ENCODE measurements at regions not wholly inside any gene's neighbourhood (a gene's known extent, or its start where the extent isn't known, plus 50 kb on each side); places are given as distances from the start of the nearest gene placed in this dataset.

DNA sequence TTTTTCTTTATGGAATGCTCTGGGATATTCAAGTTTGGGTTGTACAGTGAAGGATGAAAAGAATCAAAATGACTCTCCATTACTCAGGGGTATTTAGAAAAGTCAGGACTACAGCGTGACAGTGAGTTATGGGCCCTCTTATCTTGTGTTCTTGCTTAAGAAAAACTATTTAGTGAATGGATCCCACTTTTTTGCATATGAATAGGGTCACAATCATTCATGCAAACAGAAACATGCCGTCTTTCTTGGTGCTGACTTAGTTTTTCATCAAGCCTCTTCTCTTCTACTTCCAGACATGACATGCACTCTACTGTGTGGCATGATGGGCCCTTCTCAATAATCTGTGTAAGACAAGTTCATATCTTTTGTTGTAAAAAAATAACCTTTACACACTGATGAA lies 488.4 kb upstream of the MMS22L start:
- H3K4me1 ChIP-seq (ENCODE audit: control insufficient read depth in 1 of 2, insufficient read depth in 2 of 2, low read depth in 1 of 2, low read length in 1 of 2): no peaks in the 10 kb centered on the region; a peak in 1 of 4 replicates
- no peak for DNase-seq

DNA sequence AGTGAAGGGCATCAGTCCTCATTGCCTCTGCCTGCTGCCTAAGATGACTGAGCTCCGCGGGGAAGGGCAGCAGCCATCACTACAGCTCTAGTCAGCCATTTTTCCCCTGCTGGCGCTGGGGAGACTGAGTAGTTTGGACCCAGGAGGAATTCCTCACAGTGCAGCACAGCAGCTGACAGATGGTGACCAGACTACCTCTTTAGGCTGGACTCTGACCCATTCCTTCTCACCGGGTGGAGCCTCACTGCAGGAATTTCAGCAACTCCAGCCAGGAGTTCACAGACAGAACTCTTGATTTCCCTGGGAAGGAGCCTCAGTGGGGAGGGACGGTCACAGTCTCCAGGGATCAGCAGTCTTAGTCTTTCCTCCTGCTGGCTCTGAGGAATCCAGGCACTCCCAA lies 492.0 kb upstream of the MMS22L start:
- Histone ChIP-seq H3K36me3 (replicated peaks in 1 of 2; ENCODE audit: control insufficient read depth in 1 of 2, insufficient read depth in 2 of 2, low read length in 1 of 2) (no peaks in the 10 kb centered on the region), H3F3A (replicated peaks; ENCODE audit: insufficient read depth) (no peaks in the 10 kb centered on the region), H3K4me3 (ENCODE audit: low read depth in 2 of 2, low read length in 1 of 2) (no peak overlapping the region), H2AFZ (ENCODE audit: low read depth) (no peak overlapping the region), H3K79me2 (ENCODE audit: insufficient read depth) (no peaks in the 10 kb centered on the region), H3K9me2 (no peaks in the 10 kb centered on the region), H3K27me3 (ENCODE audit: insufficient read depth) (no peaks in the 10 kb centered on the region), H3K9me3 (no peaks in the 10 kb centered on the region), H3K9ac (no peak overlapping the region), H3K4me2 (no peak overlapping the region), H3K4me1 (ENCODE audit: control insufficient read depth in 1 of 2, insufficient read depth in 2 of 2, low read depth in 1 of 2, low read length in 1 of 2) (no peaks in the 10 kb centered on the region; a peak in 1 of 4 replicates), H4K20me1 (ENCODE audit: insufficient read depth) (no peaks in the 10 kb centered on the region), H3K27ac (ENCODE audit: low read depth in 2 of 2, low read length in 1 of 2) (no peak overlapping the region)
- ChIA-PET POLR2A (no interaction called here), CTCF (no interaction called here)
- DNase-seq: no peak
- WGBS (ENCODE audit: low lambda C conversion rate): 62% methylated on average over 4 of the region's 5 CpGs
- TF ChIP-seq, protein P1, sequence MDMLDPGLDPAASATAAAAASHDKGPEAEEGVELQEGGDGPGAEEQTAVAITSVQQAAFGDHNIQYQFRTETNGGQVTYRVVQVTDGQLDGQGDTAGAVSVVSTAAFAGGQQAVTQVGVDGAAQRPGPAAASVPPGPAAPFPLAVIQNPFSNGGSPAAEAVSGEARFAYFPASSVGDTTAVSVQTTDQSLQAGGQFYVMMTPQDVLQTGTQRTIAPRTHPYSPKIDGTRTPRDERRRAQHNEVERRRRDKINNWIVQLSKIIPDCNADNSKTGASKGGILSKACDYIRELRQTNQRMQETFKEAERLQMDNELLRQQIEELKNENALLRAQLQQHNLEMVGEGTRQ (IDR thresholded peaks at IDR 0.05; ENCODE audit: borderline replicate concordance, low read depth, low read length): no peak
- TF ChIP-seq YY1 (IDR thresholded peaks at IDR 0.05; ENCODE audit: low read depth) (no peak), RFX5 (IDR thresholded peaks at IDR 0.05; ENCODE audit: low read length) (no peak), RCOR1 (IDR thresholded peaks at IDR 0.05; ENCODE audit: low read length) (no peak), FOSL2 (IDR thresholded peaks at IDR 0.05; ENCODE audit: borderline replicate concordance, low read depth) (no peak), GABPA (IDR thresholded peaks at IDR 0.05; ENCODE audit: low read depth) (no peak), RXRA (IDR thresholded peaks at IDR 0.05; ENCODE audit: borderline replicate concordance, low read depth) (no peak), NFIC (IDR thresholded peaks at IDR 0.05; ENCODE audit: borderline replicate concordance) (no peak), MXI1 (IDR thresholded peaks at IDR 0.05; ENCODE audit: low read depth, low read length) (no peak), SIN3A (IDR thresholded peaks at IDR 0.05; ENCODE audit: borderline replicate concordance, low read depth, low read length) (no peak), GATA2 (CRISPR knock-in tag; IDR thresholded peaks at IDR 0.05) (no peak), FOXM1 (IDR thresholded peaks at IDR 0.05; ENCODE audit: low read depth) (no peak), EP300 (IDR thresholded peaks at IDR 0.05; ENCODE audit: borderline replicate concordance in 1 of 2, low read depth in 1 of 2, low read length in 1 of 2) (no peak), RAD21 (IDR thresholded peaks at IDR 0.05; ENCODE audit: low read length) (no peak), NRF1 (IDR thresholded peaks at IDR 0.05; ENCODE audit: low read depth, low read length) (no peak), FOXJ3 (CRISPR knock-in tag; IDR thresholded peaks at IDR 0.05) (no peak)
- TF ChIP-seq, protein P2, sequence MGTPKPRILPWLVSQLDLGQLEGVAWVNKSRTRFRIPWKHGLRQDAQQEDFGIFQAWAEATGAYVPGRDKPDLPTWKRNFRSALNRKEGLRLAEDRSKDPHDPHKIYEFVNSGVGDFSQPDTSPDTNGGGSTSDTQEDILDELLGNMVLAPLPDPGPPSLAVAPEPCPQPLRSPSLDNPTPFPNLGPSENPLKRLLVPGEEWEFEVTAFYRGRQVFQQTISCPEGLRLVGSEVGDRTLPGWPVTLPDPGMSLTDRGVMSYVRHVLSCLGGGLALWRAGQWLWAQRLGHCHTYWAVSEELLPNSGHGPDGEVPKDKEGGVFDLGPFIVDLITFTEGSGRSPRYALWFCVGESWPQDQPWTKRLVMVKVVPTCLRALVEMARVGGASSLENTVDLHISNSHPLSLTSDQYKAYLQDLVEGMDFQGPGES (IDR thresholded peaks at IDR 0.05; ENCODE audit: low read depth, low read length): no peak
- TF ChIP-seq, protein P3, sequence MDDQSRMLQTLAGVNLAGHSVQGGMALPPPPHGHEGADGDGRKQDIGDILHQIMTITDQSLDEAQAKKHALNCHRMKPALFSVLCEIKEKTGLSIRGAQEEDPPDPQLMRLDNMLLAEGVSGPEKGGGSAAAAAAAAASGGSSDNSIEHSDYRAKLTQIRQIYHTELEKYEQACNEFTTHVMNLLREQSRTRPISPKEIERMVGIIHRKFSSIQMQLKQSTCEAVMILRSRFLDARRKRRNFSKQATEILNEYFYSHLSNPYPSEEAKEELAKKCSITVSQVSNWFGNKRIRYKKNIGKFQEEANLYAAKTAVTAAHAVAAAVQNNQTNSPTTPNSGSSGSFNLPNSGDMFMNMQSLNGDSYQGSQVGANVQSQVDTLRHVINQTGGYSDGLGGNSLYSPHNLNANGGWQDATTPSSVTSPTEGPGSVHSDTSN (IDR thresholded peaks at IDR 0.05): no peak

More for the DNA sequence above, 488.4 kb upstream of the MMS22L start:
- Histone ChIP-seq H3K36me3 (replicated peaks in 1 of 2; ENCODE audit: control insufficient read depth in 1 of 2, insufficient read depth in 2 of 2, low read length in 1 of 2) (no peaks in the 10 kb centered on the region), H3K4me2 (no peak overlapping the region), H3F3A (replicated peaks; ENCODE audit: insufficient read depth) (no peaks in the 10 kb centered on the region), H3K79me2 (ENCODE audit: insufficient read depth) (no peaks in the 10 kb centered on the region), H3K27ac (ENCODE audit: low read depth in 2 of 2, low read length in 1 of 2) (no peak overlapping the region), H3K9me3 (no peaks in the 10 kb centered on the region), H3K9ac (no peak overlapping the region), H4K20me1 (ENCODE audit: insufficient read depth) (no peaks in the 10 kb centered on the region), H3K27me3 (ENCODE audit: insufficient read depth) (no peaks in the 10 kb centered on the region), H2AFZ (ENCODE audit: low read depth) (no peak overlapping the region), H3K9me2 (no peaks in the 10 kb centered on the region), H3K4me3 (ENCODE audit: low read depth in 2 of 2, low read length in 1 of 2) (no peak overlapping the region)
- 53% methylated on average over 2 of the region's 2 CpGs for WGBS (ENCODE audit: low lambda C conversion rate)
- CTCF ChIA-PET: interaction anchor here (1.0 kb wide), 1 partner anchor 15 kb away, joined by 4 read pairs; no protein-coding TSS in a partner anchor
- POLR2A ChIA-PET: no interaction called here
- TF ChIP-seq FOSL2 (IDR thresholded peaks at IDR 0.05; ENCODE audit: borderline replicate concordance, low read depth): no peak
- no peak for TF ChIP-seq NFIC (IDR thresholded peaks at IDR 0.05; ENCODE audit: borderline replicate concordance)
- TF ChIP-seq EP300 (IDR thresholded peaks at IDR 0.05; ENCODE audit: borderline replicate concordance in 1 of 2, low read depth in 1 of 2, low read length in 1 of 2): no peak
- no peak for TF ChIP-seq TEAD4 (IDR thresholded peaks at IDR 0.05; ENCODE audit: borderline replicate concordance, insufficient read depth)
- TF ChIP-seq, protein P2 (IDR thresholded peaks at IDR 0.05; ENCODE audit: low read depth, low read length): no peak
- TF ChIP-seq MEF2A (IDR thresholded peaks at IDR 0.05; ENCODE audit: borderline replicate concordance, low read depth): no peak
- TF ChIP-seq SIN3A (IDR thresholded peaks at IDR 0.05; ENCODE audit: borderline replicate concordance, low read depth, low read length): no peak
- TF ChIP-seq FOXM1 (IDR thresholded peaks at IDR 0.05; ENCODE audit: low read depth): no peak
- no peak for TF ChIP-seq NRF1 (IDR thresholded peaks at IDR 0.05; ENCODE audit: low read depth, low read length)
- TF ChIP-seq, protein P4, sequence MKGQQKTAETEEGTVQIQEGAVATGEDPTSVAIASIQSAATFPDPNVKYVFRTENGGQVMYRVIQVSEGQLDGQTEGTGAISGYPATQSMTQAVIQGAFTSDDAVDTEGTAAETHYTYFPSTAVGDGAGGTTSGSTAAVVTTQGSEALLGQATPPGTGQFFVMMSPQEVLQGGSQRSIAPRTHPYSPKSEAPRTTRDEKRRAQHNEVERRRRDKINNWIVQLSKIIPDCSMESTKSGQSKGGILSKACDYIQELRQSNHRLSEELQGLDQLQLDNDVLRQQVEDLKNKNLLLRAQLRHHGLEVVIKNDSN (IDR thresholded peaks at IDR 0.05; ENCODE audit: borderline replicate concordance, low read depth): no peak
